ENCODE measurements at regions not wholly inside any gene's neighbourhood (a gene's known extent, or its start where the extent isn't known, plus 50 kb on each side); places are given as distances from the start of the nearest gene placed in this dataset.

GRCh38 chr4:10736266-10736665, 51.7 kb upstream of the CLNK start:
- TF ChIP-seq CTCF (IDR thresholded peaks at IDR 0.05; ENCODE audit: insufficient read depth, low read length) (no peak), POLR2AphosphoS5 (IDR thresholded peaks at IDR 0.05; ENCODE audit: low read depth) (no peak)
